ENCODE measurements at regions not wholly inside any gene's neighbourhood (a gene's known extent, or its start where the extent isn't known, plus 50 kb on each side); places are given as distances from the start of the nearest gene placed in this dataset.
"Not testable (repeated sequence)": the region's sequence is repeated elsewhere in the genome, so short reads cannot be mapped to it uniquely, and the experiment has no call there.

GRCh38 chr20:55937283-55937682 is 68.0 kb downstream of the CBLN4 start:
- H3K4me3 ChIP-seq (ENCODE audit: low read length), result no peak overlapping the region
- no peak for DNase-seq (ENCODE audit: low read depth)
- no peak for TF ChIP-seq CTCF (conservative IDR thresholded peaks at IDR 0.05; ENCODE audit: low read depth, low read length)

GRCh38 chr20:55936209-55936595 is 69.1 kb downstream of the CBLN4 start:
- no peak for DNase-seq (ENCODE audit: low read depth)
- TF ChIP-seq CTCF (conservative IDR thresholded peaks at IDR 0.05; ENCODE audit: low read depth, low read length), result no peak
- no peak overlapping the region for H3K4me3 ChIP-seq (ENCODE audit: low read length)

DNA sequence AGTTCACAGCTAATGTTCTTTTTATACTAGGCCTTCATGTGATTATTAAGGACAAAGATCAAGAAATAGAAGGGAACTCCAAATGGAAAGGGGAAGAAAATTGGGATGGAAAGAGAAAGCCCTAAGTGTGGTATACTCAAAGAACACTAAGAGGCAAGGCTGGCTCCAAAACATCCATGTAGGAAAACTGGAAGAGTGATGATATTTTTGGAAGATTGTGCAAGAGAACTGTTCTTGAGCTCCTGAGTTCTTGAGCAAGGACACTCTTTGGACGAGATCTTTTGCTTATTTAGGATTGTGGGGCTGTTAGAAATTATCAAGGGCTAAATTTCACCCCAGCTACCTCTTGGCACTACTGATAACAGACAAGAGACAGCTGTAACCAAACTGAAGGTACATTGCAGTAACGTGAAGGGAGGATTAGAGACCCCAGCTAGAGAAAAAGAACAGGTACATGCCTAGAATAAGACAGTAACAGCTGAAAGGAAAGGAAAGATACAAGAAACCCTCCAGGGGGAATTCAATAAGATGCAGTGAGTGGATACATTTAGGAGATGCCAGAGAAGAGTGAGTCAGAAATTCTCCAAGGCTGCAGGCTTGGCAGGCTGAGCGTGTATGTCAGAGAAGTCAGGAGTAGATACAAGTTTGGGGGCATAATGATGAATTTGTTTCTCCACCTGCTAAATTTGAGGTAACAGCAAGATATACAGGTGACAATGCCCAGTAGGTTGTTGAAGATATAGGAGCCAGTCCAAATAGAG is 69.7 kb downstream of the CBLN4 start:
- TF ChIP-seq CTCF (conservative IDR thresholded peaks at IDR 0.05; ENCODE audit: low read depth, low read length), result no peak
- no peak for DNase-seq (ENCODE audit: low read depth)
- no peak overlapping the region for H3K4me3 ChIP-seq (ENCODE audit: low read length)

DNA sequence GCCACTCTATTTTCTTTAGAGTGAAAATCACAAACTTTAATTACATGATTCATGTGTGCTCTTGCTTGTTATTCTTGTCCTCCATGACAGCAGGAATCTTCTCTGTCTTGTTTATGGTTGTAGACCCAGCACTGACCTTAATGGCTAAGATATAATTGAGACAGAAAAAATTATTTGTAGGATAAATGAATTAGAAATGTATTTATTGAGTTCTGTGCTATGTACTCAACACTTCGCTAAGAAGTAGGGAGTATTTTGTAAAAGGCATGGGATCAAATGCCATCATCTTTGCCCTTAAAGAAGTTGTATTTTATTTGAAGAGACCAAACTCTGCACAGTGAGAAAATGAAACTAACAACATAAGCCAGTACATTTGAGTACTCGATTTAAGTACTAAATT is 71.2 kb downstream of the CBLN4 start:
- DNase-seq (ENCODE audit: low read depth), result no peak
- H3K4me3 ChIP-seq (ENCODE audit: low read length), result no peak overlapping the region
- no peak for TF ChIP-seq CTCF (conservative IDR thresholded peaks at IDR 0.05; ENCODE audit: low read depth, low read length)

DNA sequence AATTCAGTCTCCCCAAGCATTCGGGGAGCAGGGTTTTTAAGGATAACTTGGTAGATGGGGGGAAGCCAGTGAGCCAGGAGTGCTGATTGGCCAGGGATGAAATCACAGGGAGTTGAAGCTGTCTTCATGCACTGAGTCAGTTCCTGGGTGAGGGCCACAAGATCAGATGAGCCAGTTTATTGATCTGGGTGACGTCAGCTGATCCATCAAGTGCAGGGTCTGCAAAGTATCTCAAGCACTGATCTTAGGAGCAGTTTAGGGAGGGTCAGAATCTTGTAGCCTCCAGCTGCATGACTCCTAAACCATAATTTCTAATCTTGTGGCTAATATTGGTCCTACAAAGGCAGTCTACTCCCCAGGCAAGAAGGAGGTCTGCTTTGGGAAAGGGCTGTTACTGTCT is 74.4 kb downstream of the CBLN4 start:
- not testable (repeated sequence) for DNase-seq (ENCODE audit: low read depth); H3K4me3 ChIP-seq (ENCODE audit: low read length)

GRCh38 chr20:55928266-55928665 is 77.1 kb downstream of the CBLN4 start:
- H3K4me3 ChIP-seq (ENCODE audit: low read length), result no peak overlapping the region
- no peak for DNase-seq (ENCODE audit: low read depth)
- TF ChIP-seq CTCF (conservative IDR thresholded peaks at IDR 0.05; ENCODE audit: low read depth, low read length), result no peak

GRCh38 chr20:55919956-55920355 is 85.4 kb downstream of the CBLN4 start:
- H3K4me3 ChIP-seq (ENCODE audit: low read length), result no peak overlapping the region
- no peak for TF ChIP-seq CTCF (conservative IDR thresholded peaks at IDR 0.05; ENCODE audit: low read depth, low read length)
- no peak for DNase-seq (ENCODE audit: low read depth)

Measured in retinal pigment epithelial cell (primary cell).